LoVo (cell line): ENCODE measurements at regions not wholly inside any gene's neighbourhood (a gene's known extent, or its start where the extent isn't known, plus 50 kb on each side); places are given as distances from the start of the nearest gene placed in this dataset.
A peak's percentile ranks its signal among the peaks of the same experiment; 100 is the strongest.
"Not testable (repeated sequence)": the region's sequence is repeated elsewhere in the genome, so short reads cannot be mapped to it uniquely, and the experiment has no call there.

ENCODE experiments used
- DNase-seq: peaks from one replicate; pipeline ENCODE4 v3.0.0-alpha.2; 2016; ENCODE audit warnings: low spot score

- DNase-seq, result no peak
Measured at GRCh38 chr5:152701305-152701949, 296.3 kb upstream of the NMUR2 start.

- DNase-seq, result no peak
Measured at GRCh38 chr5:152704286-152704685, 299.2 kb upstream of the NMUR2 start.

GRCh38 chr5:152711801-152712388, 306.8 kb upstream of the NMUR2 start:
- DNase-seq, result no peak

- no peak for DNase-seq
Measured at GRCh38 chr5:152717393-152717792, 312.3 kb upstream of the NMUR2 start.

GRCh38 chr5:152723482-152723881, 318.4 kb upstream of the NMUR2 start:
- DNase-seq, result no peak

GRCh38 chr5:152730176-152730575, 325.1 kb upstream of the NMUR2 start:
- DNase-seq, result no peak

GRCh38 chr5:152736906-152737305, 331.8 kb upstream of the NMUR2 start:
- DNase-seq, result peak; percentile 9

GRCh38 chr5:152739916-152740315, 334.8 kb upstream of the NMUR2 start:
- DNase-seq, result no peak

GRCh38 chr5:152741126-152741525, 336.0 kb upstream of the NMUR2 start:
- not testable (repeated sequence) for DNase-seq

GRCh38 chr5:152787709-152788217, 382.7 kb upstream of the NMUR2 start:
- DNase-seq, result not testable (repeated sequence)

GRCh38 chr5:152801886-152802285, 396.8 kb upstream of the NMUR2 start:
- DNase-seq, result no peak

GRCh38 chr5:152804179-152804578, 399.1 kb upstream of the NMUR2 start:
- DNase-seq, result no peak

- DNase-seq, result peak; percentile 58
Measured at GRCh38 chr5:152811988-152812387, 406.9 kb upstream of the NMUR2 start.

GRCh38 chr5:152813526-152813925, 408.4 kb upstream of the NMUR2 start:
- DNase-seq, result no peak

- no peak for DNase-seq
Measured at GRCh38 chr5:152819891-152820290, 414.8 kb upstream of the NMUR2 start.

- DNase-seq, result no peak
Measured at GRCh38 chr5:152824316-152824715, 419.2 kb upstream of the NMUR2 start.

GRCh38 chr5:152838241-152838786, 433.2 kb upstream of the NMUR2 start:
- DNase-seq, result no peak

GRCh38 chr5:152844713-152845112, 439.6 kb upstream of the NMUR2 start:
- DNase-seq, result no peak

- no peak for DNase-seq
Measured at GRCh38 chr5:152853361-152853760, 448.3 kb upstream of the NMUR2 start.

- peak; percentile 1 for DNase-seq
Measured at GRCh38 chr5:152855441-152855840, 450.4 kb upstream of the NMUR2 start.

GRCh38 chr5:152861231-152861630, 456.2 kb upstream of the NMUR2 start:
- DNase-seq, result no peak

- DNase-seq, result no peak
Measured at GRCh38 chr5:152864447-152864846, 459.4 kb upstream of the NMUR2 start.

- DNase-seq, result no peak
Measured at GRCh38 chr5:152864991-152865390, 459.9 kb upstream of the NMUR2 start.

GRCh38 chr5:152869971-152870370, 464.9 kb upstream of the NMUR2 start:
- no peak for DNase-seq
